ENCODE measurements at regions not wholly inside any gene's neighbourhood (a gene's known extent, or its start where the extent isn't known, plus 50 kb on each side); places are given as distances from the start of the nearest gene placed in this dataset.

GRCh38 chr18:29925566-29925965 lies 1117.0 kb downstream of the DSC3 start:
- Histone ChIP-seq H3K27me3 (no peaks in the 10 kb centered on the region), H3K9me3 (no peaks in the 10 kb centered on the region), H3K36me3 (no peaks in the 10 kb centered on the region), H3K9ac (ENCODE audit: low read depth in 2 of 2, low read length in 2 of 2) (no peak overlapping the region), H3K27ac (no peak overlapping the region), H3K4me3 (no peak overlapping the region), H3K4me1 (no peaks in the 10 kb centered on the region)
- DNase-seq, result no peak
- no peak for TF ChIP-seq CTCF (IDR thresholded peaks at IDR 0.05)
- intact Hi-C loops (cut with DNase I), result no loop called here

GRCh38 chr18:29912351-29912750 lies 1130.2 kb downstream of the DSC3 start:
- Histone ChIP-seq H3K4me3 (no peak overlapping the region), H3K27me3 (no peaks in the 10 kb centered on the region), H3K9me3 (no peaks in the 10 kb centered on the region), H3K36me3 (no peaks in the 10 kb centered on the region), H3K4me1 (no peaks in the 10 kb centered on the region), H3K27ac (no peak overlapping the region), H3K9ac (ENCODE audit: low read depth in 2 of 2, low read length in 2 of 2) (no peak overlapping the region)
- no peak for DNase-seq
- intact Hi-C loops (cut with DNase I), result no loop called here
- TF ChIP-seq CTCF (IDR thresholded peaks at IDR 0.05), result no peak

GRCh38 chr18:29892960-29893558 lies 1149.5 kb downstream of the DSC3 start:
- TF ChIP-seq CTCF (IDR thresholded peaks at IDR 0.05), result no peak
- Histone ChIP-seq H3K4me1 (no peaks in the 10 kb centered on the region), H3K4me3 (no peak overlapping the region), H3K36me3 (no peaks in the 10 kb centered on the region), H3K9me3 (no peaks in the 10 kb centered on the region), H3K27me3 (no peaks in the 10 kb centered on the region), H3K27ac (no peak overlapping the region), H3K9ac (ENCODE audit: low read depth in 2 of 2, low read length in 2 of 2) (no peak overlapping the region)
- DNase-seq, result no peak
- intact Hi-C loops (cut with DNase I), result no loop called here

- H3K27ac ChIP-seq, result no peak overlapping the region
- H3K4me3 ChIP-seq, result no peak overlapping the region
- intact Hi-C loops (cut with DNase I), result no loop called here
- H3K9ac ChIP-seq (ENCODE audit: low read depth in 2 of 2, low read length in 2 of 2), result no peak overlapping the region
- no peak for DNase-seq
- no peak for TF ChIP-seq CTCF (IDR thresholded peaks at IDR 0.05)
- H3K4me1 ChIP-seq, result no peaks in the 10 kb centered on the region
- H3K27me3 ChIP-seq, result no peaks in the 10 kb centered on the region
- H3K9me3 ChIP-seq, result no peaks in the 10 kb centered on the region
- H3K36me3 ChIP-seq, result no peaks in the 10 kb centered on the region
Observed at GRCh38 chr18:29883114-29883513, 1159.4 kb downstream of the DSC3 start.

GRCh38 chr18:29882620-29883019 lies 1159.9 kb downstream of the DSC3 start:
- no peak overlapping the region for H3K9ac ChIP-seq (ENCODE audit: low read depth in 2 of 2, low read length in 2 of 2)
- intact Hi-C loops (cut with DNase I), result no loop called here
- H3K27me3 ChIP-seq, result no peaks in the 10 kb centered on the region
- no peaks in the 10 kb centered on the region for H3K9me3 ChIP-seq
- H3K4me1 ChIP-seq, result no peaks in the 10 kb centered on the region
- TF ChIP-seq CTCF (IDR thresholded peaks at IDR 0.05), result no peak
- H3K27ac ChIP-seq, result no peak overlapping the region
- no peak for DNase-seq
- no peak overlapping the region for H3K4me3 ChIP-seq
- H3K36me3 ChIP-seq, result no peaks in the 10 kb centered on the region

Measured in colonic mucosa (tissue), 4 donors.